HG03135 (cell line): ENCODE measurements at regions not wholly inside any gene's neighbourhood (a gene's known extent, or its start where the extent isn't known, plus 50 kb on each side); places are given as distances from the start of the nearest gene placed in this dataset.

ENCODE experiments used
- ATAC-seq: cut with Tn5 transposase; IDR thresholded peaks from one replicate; pipeline ENCODE4 v1.9.1; 2021; ENCODE audit warnings: mild to moderate bottlenecking, moderate library complexity; ENCODE audit not compliant: unreplicated experiment

DNA sequence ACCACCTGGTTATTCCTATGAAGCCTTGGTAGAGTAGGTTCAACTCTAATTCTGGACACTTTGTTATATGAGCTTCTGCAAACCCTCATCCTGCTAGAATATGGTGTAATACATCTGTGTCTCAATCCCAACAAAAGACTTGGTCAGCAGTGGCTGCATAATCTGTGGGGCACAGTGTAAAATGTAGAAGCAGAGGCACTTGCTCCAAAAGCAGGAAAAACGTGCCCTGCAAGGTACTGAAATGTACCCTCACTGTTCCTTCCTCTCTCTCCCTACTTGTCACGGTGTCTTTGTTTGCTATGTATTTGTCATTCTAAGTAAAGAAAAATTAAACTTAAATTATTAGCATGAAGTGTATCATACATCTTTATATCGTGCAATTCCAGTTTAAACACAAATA, 267.9 kb downstream of the BCL11B start:
- ATAC-seq, result no peak

DNA sequence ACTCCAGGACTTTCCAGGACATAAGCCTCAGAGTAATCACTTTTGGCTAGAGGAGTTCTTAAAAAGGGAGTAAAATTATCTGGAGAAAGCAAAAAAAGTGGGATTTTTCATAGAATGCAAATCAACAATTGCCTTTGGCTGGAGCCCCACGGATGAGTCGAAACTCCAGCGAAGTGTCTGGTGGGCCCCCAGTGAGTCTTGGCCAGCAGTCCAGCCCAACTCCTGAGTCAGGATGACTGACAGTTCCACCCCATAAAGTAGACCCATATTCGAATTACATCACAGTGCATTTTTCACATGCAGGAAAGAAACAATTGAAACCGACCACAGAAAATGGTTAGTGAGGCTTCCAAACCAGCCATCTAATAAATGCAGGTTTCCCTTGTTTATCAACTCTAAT, 265.7 kb downstream of the BCL11B start:
- no peak for ATAC-seq

DNA sequence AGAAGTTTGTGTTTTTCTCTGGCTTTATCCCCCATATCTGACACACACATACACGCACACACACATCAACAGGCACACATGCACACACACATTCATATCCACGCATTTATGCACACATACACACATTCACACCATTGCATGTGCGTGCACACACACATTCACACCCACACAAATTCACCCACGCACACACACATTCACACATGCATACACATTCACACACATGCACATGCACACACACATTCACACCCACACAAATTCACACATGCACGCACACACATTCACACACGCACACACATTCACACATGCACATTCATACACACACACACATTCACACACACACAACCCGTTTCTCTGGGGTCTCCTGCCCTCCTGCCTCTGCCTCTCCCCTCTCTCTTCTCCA, 264.2 kb downstream of the BCL11B start:
- no peak for ATAC-seq

DNA sequence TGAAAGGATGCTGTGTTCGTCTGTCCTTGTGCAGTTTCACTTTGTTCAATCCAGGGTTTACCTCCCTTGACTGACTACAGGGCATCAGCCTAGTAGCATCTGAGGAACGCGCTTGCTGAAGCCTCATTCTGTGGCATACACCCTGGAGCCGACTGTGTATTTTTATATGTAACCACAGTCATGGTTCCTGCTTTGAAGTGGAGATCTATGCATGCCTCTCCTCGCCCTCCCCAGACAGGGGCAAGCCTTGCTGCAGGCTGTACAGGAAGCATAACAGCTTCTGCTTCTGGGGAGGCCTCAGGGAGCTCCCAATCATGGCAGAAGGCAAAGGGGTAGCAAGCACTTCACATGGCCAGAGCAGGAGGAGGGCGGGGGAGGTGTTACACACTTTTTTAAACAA, 262.1 kb downstream of the BCL11B start:
- no peak for ATAC-seq

DNA sequence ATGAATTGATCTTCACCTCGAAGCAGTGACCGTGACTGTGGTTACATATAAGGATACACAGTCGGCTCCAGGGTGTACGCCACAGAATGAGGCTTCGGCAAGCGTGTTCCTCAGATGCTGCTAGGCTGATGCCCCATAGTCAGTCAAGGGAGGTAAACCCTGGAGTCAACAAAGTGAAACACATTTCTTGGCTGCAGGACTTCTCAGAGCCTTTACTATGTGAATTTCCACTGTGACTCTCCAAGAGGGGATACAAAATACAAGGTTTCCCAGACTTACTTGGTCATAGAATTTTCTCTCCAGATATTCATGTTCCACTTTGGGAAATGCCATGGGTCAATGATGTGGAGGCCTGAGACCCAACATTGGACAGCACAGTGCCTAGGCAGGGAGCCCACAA, 260.6 kb downstream of the BCL11B start:
- no peak for ATAC-seq

DNA sequence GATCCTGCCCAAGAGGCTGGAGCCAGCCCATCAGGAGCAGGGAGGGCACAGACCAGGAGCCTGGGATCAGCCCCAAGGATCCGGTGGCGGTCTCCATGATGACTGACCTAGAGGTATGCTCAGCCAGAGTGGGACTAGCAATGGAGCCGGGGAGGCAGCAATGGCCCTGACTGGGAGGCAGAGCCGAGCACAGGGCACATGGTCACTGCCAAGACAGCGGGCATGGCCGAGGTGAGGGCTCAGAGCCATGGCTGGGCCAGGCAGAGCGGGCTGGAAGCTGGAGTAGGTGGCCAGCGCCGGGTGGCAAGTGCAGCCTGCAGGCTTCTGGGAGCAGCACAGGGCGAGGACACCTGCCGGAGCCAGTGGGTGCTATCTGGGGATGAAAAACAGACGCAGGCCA, 259.3 kb downstream of the BCL11B start:
- ATAC-seq, result no peak

DNA sequence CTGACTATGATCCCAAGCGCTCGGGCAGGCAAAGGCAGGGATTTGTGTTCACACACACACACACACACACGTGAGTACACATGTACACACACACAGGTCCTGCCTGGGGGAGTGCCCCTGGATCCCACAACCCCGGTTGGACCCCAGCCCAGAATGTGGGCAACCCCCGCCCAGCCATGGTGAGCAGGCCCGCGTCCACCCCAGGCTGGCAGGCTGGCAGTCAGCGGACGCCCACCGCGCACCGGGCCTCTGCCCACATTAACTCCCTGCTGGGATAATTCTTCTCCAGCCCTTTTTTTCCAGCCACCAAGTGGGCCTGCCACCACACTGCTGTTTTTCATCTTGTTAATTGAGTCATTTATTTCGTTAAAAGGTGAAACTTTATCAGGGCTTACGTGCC, 256.2 kb downstream of the BCL11B start:
- ATAC-seq, result no peak

DNA sequence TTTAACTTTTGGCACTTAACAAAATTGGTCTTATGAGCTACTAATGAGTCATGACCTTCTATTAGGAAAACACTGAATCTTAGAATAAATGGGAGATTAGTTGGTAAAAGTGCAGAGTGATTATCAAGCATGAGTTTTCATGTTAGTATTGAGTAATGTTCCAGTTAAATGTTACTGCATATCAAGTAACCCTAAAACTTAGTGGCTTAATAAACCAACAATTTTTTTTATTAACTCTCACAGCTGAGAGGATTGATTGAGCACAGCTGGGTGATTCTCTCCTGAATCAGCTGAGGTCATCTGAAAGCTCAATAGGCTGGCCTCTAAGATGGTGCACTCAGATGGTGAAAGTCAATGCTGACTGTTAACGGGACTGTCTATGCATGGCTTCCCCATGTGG, 248.6 kb downstream of the BCL11B start:
- ATAC-seq, result no peak

DNA sequence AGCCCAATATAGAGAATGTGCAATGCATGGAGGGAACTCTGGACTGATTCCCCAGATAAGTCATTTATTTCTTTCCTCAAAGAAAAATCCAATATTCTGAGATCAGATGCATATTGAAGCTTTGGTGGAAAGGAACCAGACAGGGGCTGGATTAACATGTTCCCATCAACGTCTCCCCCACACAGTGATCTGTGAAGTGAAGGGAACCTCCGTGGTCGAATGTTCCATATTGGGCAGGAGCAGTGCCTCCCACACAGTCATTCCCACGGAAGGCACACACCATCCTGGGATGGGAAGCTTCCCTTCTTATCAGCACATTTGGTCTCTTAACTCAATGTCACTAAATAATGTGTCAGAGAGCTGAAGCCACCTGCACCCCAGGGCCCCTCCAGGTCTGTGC, 247.1 kb downstream of the BCL11B start:
- ATAC-seq, result no peak

DNA sequence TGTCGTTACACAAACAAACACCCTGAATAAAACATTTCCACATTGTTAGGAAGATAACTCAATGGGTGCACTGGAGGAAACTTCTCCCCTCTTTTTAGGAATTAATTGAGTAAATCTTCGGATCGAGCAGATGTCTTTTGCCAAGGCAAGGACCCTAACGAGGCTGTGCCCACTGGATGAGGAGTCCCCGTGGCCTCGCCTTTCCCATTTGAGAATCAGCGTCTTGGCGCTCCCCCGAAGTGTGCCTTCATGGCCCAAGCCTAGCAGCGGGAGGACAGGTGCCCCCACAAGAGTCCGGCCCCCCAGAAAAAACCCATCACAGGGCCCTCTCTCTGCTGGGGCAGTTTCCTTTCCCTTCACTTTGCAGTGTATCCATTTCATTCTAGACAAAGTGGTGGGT, 246.6 kb downstream of the BCL11B start:
- no peak for ATAC-seq

DNA sequence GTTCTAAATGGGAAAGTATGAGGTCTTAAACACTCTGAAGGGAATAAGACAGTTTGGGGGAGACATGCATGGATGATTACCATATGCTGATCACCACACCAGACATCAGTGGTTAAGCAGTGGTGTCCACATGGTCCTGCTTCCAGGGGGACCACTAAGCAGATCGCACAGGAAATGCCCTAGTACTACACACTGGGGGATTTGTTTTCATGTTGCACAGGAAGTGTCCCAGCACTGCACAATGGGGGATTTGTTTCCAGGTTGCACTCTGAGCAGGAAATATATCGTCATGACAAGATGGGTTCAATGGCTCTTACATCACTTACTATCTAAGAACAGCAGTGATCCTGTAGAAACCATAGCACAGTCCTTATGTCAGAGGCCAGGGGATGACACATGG, 245.5 kb downstream of the BCL11B start:
- ATAC-seq, result no peak

DNA sequence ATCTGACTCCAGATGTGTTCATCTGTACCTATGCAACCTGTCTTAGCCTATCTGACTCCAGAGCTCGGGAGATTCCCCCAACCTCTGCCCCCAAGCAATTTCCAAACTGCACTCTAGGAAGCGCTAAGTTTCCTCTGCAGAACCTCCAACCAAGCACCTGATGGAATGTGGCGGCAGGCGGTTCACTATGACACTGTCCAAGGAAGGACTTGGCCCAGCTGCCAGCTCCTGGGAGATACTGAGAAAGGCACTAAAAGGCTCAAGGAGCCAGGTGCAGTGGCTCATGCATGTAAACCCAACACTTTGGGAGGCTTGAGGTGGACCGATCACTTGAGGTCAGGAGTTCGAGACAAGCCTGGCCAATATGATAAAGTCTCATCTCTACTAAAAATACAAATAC, 244.0 kb downstream of the BCL11B start:
- no peak for ATAC-seq

DNA sequence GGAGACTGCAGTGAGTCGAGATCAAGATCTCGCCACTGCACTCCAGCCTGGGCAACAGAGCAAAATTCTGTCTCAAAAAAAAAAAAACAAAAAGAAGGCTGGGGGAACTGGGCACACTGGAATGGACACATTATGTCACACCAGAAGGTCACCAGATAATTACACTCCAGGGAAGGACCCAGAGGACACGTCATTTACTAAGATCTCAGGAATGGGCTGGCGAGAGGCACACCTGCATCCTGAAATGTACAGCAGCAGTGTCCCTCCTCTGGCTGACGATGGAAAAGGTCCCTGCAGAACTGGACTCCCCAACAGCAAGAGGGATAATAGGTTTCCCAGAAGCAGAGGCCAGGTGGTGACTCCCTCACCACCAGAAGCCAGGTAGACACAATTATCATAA, 243.5 kb downstream of the BCL11B start:
- no peak for ATAC-seq

DNA sequence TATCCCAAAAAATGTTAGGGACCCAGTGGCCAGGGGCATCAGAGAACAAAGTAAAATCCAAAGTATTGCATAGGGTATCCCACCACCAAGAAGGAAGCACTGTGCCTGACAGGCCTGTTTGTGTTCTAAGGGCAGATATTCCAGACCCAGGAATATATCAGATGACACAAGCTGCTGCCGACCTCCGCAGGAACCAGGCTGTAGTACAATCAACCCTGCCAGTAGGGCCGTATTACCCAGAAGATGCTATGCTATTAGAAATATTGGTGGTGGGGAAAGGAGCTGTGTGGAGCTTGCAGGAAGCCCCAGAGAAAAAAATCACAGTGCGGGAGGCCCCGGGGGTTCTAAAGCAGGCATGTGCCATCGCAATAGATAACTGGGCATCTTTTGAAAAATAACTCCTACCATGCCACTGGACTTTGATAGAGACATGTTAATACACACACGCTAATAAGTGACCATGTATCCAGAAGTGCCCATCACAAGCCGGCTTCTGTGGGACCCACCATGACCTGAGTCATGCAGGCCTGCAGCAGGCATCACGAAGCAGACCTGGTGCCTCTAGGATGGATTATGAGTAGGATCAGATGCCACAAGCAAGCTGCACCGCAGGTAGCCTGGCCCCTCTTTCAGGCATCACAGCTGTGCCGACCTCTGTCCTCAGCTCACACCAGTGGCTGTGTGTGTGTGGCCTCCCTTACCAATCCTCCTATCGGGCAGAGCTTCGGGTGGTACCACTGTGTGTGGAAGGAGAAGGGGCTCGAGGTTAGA, 242.7 kb downstream of the BCL11B start:
- no peak for ATAC-seq

DNA sequence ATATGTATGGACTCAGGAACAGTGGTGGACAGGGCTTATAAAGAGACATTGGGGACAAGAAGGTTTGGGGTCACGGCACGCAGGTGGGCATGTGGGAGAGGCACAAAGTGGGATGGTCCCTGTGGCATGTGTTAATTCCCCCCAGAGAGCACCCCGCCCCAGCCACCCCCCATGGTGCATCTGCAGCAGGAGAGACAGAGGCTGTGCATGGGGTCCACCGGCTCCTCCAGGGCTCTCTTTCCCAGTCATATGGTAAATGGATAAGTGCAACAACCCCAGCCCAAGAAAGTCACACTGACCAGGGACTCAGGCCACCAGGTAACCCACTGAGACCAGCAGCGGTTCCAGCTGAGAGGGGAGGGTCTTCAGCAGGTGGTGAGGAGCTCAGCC, 242.1 kb downstream of the BCL11B start:
- no peak for ATAC-seq

DNA sequence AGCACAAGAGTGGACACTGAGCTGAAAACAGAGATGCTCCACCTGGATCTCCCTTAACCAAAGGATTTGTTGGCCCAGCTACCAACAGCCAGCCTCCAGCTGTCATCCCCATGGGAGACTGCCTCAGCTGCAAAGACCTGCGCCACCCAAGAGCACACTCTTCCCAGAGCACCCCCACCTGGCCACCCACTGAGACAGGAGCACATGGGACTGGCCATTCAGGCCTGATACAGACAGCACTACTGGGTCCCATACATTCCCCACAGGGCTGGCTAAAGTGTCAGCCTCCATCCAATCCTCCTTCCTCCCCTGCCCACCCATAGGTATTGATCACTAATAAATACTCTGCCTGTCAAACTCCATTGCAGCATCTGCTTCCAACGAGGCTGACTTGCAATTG, 241.5 kb downstream of the BCL11B start:
- ATAC-seq, result no peak

DNA sequence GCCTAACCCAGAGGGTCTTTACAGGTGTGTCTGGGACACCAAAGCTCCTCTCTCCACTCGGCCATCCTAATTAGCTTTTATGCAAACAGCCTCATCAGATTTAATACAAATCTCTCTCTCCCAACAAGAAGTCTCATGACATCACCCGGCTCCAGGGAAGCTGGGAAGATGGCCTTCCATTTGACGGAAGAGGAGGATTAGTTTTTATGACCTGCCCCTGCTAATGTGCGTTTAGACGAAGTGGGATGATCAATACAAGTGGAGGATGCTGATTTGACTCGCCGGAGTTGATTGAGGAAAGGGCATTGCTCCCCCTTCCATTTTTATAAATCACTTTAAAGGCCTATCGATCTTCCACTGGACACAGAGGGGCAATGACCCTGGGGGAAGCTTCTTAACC, 239.2 kb downstream of the BCL11B start:
- no peak for ATAC-seq

DNA sequence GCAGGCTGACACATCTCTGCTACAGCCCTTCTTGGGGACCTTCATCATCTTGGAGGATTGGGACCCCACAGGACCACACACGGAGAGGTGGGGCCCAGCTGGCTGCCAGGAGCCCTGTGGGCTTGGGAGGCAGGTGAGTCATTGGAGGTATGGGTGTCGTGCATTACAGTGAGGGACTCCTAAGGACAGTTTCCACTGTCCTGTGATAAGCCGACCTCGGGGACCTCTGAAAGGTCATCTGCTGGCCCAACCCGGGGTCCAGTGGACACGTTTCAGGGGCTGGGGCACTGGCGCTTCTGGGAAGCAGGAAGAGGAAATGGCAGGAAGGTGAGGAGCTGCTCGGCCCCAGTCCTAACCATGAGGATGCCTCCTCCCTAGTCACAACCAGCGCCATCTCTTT, 238.0 kb downstream of the BCL11B start:
- ATAC-seq, result no peak

DNA sequence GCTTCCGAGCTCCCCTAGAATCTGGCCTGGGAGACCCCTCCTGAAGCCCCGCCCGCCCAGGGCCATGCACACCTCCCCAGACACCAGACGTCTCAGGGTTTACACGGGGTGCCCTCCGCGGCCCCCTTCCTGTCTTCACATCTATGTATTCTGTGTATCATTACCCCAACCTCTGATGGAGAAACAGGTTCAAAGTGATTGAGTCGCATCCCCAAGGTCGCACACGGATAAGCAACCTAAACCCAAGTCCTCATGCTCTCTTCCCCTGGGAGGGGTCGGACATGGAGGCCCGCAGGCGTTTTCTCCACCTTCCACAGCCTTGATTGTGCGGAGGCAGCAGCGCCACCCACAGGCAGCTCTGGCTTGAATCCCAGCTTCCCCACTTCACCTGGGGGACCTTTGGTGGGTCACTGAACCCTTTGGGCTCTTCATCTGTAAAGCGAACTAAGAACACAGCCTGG, 237.3 kb downstream of the BCL11B start:
- ATAC-seq, result no peak

DNA sequence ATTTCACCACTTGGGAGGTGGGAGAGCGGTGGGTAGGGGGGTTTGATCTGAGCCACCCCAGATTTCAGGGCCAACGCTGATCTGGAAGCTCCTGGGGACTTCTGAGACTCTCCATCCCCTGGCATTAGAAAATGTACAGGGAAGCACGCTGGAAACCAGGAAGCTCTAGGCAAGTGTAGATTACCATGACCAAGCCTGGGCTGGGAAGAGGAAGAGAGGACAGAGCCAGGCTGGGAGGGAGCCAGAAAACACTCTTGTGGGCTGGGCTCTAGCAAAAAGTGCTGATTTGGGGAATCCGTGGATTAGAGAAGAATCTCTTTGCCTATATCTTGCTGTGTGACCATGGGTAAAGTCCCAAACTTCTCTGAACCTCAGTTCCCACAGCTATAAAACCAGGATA, 236.7 kb downstream of the BCL11B start:
- ATAC-seq, result no peak

DNA sequence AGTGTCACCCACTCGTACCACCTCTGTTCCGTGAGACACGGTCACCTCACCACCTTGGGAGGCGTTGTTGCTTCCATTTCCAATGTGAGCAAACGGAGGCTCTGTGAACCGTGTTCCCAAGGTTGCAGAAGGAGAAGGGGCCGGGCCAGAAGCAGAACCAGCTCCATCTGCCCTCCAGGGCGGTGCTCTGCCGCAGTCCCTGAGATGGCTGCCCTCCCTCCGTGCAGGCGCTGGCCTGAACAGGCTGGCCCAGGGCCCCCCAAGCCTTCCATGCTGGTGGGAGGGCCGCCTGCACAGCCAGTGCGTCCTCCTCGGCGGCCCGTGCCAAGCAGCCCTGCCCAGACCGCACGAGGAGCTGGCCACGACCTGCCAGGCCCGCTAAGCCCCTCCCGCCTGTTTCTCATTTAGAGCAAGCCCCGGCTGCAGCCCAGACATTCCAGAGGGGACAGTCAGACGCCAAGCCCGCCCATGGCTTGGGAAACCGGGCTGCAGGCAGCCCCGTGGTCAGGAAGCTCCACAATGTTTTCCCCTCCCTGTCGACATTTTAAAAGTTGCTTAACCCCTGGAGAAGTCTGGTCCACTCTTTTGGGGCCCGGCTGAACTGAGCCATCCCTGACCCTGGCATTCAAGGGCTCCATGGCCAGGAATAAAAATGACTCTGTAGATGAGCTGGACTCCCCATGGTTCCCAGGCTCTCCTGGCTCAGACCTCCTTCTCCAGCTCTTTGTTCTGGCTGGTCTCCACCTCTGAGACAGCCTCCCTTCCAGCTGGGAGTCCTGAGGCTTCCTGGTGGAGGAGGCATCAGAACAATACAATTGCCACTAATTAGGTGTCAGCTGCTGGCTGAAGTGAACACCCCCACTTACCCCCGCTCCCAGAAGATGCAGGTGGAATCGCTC, 236.0 kb downstream of the BCL11B start:
- no peak for ATAC-seq

DNA sequence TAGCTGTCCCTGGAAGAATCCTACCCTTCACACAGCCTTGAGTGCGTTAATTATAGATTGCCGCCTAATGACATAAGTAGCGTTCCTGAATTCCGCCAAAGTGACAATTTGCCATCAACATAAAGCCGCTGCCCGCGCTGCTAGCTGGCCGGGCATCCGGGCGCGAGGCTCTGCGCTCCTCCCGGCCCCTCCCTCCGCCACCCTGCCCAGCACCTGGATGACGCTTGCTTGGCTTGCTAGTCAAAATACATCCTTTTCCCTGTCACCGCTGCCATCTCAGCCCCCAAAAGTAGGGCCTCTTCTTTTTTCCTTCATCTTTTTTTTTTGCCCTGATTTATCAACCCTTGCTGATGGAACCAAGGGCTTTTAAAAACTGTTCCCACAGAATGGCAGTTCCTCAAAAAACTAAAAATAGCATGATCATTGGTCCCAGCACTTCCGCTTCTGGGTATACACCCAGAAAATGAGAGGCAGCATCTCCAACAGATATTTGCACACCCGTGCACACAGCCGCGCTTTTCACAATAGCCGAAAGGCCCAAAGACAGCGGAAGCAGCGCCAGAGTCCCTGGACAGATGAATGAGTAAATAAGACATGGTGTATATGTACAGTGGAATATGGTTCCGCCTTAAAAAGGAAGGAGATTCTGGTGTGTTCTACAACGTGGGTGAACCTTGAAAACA, 235.2 kb downstream of the BCL11B start:
- ATAC-seq, result no peak
